NCI-H524 treated with DMSO at 0.1 percent for 48 hours (cell line): ENCODE measurements at regions not wholly inside any gene's neighbourhood (a gene's known extent, or its start where the extent isn't known, plus 50 kb on each side); places are given as distances from the start of the nearest gene placed in this dataset.

ENCODE experiments used
- DNase-seq: peaks from one replicate; lab custom pipeline; 2025; lab: John Stamatoyannopoulos, UW

- DNase-seq, result no peak
Measured at GRCh38 chr20:7257692-7258466, 490.4 kb downstream of the BMP2 start.

GRCh38 chr20:7262803-7263202 is 495.3 kb downstream of the BMP2 start:
- DNase-seq, result no peak

- no peak for DNase-seq
Measured at GRCh38 chr20:7264137-7264536, 496.7 kb downstream of the BMP2 start.

GRCh38 chr20:7269452-7269851 is 502.0 kb downstream of the BMP2 start:
- DNase-seq, result no peak

- peak; percentile 66 for DNase-seq
Measured at GRCh38 chr20:7272512-7272911, 505.0 kb downstream of the BMP2 start.

GRCh38 chr20:7274870-7275269 is 507.4 kb downstream of the BMP2 start:
- DNase-seq, result no peak

GRCh38 chr20:7275645-7276237 is 508.3 kb downstream of the BMP2 start:
- no peak for DNase-seq

GRCh38 chr20:7285918-7286556 is 518.6 kb downstream of the BMP2 start:
- peak; percentile 67 for DNase-seq

GRCh38 chr20:7291323-7291943 is 523.9 kb downstream of the BMP2 start:
- no peak for DNase-seq

GRCh38 chr20:7291946-7292345 is 524.5 kb downstream of the BMP2 start:
- no peak for DNase-seq

GRCh38 chr20:7294816-7295360 is 527.4 kb downstream of the BMP2 start:
- no peak for DNase-seq

GRCh38 chr20:7301807-7302206 is 534.3 kb downstream of the BMP2 start:
- no peak for DNase-seq

GRCh38 chr20:7302250-7302649 is 534.8 kb downstream of the BMP2 start:
- DNase-seq, result no peak

GRCh38 chr20:7305976-7306375 is 538.5 kb downstream of the BMP2 start:
- no peak for DNase-seq

GRCh38 chr20:7308163-7308562 is 540.7 kb downstream of the BMP2 start:
- DNase-seq, result no peak

GRCh38 chr20:7313047-7313446 is 545.6 kb downstream of the BMP2 start:
- DNase-seq, result no peak

GRCh38 chr20:7323957-7324356 is 556.5 kb downstream of the BMP2 start:
- no peak for DNase-seq

GRCh38 chr20:7327810-7328209 is 560.3 kb downstream of the BMP2 start:
- DNase-seq, result no peak

- DNase-seq, result no peak
Measured at GRCh38 chr20:7330850-7331249, 563.4 kb downstream of the BMP2 start.

- DNase-seq, result no peak
Measured at GRCh38 chr20:7332169-7332568, 564.7 kb downstream of the BMP2 start.

GRCh38 chr20:7333841-7334240 is 566.4 kb downstream of the BMP2 start:
- no peak for DNase-seq

GRCh38 chr20:7346026-7346425 is 578.5 kb downstream of the BMP2 start:
- no peak for DNase-seq

GRCh38 chr20:7346562-7346961 is 579.1 kb downstream of the BMP2 start:
- no peak for DNase-seq
